HG03060 (cell line): ENCODE measurements at regions not wholly inside any gene's neighbourhood (a gene's known extent, or its start where the extent isn't known, plus 50 kb on each side); places are given as distances from the start of the nearest gene placed in this dataset.

ENCODE experiments used
- ATAC-seq: cut with Tn5 transposase; IDR thresholded peaks from one replicate; pipeline ENCODE4 v1.9.1; 2021; ENCODE audit warnings: low read depth, moderate number of reproducible peaks; ENCODE audit not compliant: unreplicated experiment

DNA sequence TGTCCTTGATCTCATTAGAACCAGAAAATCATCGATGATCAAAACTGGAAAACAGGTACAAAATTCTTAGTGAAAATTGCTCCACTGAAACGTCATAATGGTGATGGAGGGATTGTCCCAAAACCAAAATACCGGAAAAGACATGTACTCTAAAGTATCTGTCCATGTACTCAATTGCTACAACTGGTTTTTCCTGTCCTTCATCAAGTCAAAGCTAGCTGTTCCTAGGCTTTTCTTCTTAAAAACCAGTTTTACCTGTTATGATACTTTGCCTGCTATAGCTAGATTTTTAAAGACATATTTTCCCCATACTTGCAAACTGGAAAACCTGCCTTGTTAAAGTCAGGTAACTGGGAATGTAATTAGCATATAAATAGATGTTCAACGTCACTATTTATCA lies 50.5 kb upstream of the LRRC1 start:
- ATAC-seq = no peak

DNA sequence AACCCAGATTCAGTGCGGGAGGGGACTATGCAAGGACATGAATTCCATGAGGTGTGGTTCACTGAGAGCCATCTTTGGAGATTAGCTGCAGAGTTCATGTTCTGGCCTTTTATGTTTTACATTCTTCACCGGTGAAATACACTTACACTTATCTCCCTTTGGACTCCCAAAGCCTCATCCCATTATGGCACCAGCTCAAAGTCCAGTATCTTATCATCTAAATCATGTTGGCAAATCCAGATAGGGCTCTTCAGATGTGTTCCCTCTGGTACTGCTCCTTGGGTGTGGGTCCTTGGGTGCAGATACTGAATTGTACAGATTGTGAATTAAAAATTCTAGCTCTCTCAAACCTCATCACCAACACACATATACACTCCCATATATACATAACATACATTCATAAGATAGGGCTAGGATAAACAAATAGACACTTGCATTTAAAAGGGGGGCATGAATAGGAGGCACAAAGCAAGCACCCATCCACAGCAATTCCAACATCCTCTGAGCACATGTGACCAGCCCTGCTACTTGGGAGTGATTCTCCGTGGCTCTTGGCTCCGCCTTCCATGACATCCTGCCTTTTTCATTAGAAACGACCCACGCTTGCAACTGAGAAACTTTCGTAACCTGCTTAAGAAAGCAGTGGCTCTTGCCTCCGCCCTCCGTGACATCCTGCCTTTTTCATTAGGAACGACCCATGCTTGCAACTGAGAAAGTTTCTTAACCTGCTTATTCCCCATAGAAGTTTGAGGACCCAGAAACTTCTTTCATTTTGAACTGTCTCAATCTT lies 53.6 kb upstream of the LRRC1 start:
- no peak for ATAC-seq

DNA sequence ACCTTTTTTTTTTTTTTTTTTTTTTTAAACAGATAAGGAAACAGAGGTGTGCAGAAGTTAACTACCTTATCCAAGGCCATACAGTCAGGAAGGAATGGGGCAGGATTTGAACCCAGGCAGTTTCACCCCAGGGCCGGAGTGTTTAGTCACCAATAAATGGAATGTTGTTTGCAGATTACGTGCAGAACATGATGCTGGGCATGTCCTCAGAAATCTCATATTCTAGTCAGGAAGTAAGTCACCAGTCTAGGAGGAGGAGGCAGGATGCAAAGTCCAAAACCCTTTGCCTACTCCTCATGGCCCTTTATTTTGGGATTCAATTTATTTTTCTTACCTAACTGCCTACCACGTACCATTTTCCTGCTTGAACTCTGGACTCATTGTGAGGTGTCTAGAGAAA lies 57.1 kb upstream of the LRRC1 start:
- ATAC-seq = no peak

DNA sequence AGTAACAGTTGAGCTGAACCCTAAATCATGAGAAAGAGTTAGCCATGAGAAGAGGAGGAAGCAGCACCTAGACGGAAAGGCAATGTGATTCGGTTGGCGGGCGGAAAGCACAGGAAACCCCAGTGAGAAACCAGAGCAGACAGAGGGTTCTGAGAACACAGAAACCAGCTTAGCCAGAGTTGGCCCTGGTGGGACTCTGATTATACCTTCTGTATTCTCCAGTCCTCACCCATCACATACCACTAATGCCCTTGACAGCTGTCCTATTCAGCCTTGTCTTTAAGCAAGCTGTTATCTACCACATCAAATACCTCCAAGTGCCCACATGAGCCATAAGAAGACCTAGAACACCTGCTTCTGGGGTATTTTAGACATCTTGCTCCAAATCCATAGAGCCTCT lies 58.9 kb upstream of the LRRC1 start:
- no peak for ATAC-seq

DNA sequence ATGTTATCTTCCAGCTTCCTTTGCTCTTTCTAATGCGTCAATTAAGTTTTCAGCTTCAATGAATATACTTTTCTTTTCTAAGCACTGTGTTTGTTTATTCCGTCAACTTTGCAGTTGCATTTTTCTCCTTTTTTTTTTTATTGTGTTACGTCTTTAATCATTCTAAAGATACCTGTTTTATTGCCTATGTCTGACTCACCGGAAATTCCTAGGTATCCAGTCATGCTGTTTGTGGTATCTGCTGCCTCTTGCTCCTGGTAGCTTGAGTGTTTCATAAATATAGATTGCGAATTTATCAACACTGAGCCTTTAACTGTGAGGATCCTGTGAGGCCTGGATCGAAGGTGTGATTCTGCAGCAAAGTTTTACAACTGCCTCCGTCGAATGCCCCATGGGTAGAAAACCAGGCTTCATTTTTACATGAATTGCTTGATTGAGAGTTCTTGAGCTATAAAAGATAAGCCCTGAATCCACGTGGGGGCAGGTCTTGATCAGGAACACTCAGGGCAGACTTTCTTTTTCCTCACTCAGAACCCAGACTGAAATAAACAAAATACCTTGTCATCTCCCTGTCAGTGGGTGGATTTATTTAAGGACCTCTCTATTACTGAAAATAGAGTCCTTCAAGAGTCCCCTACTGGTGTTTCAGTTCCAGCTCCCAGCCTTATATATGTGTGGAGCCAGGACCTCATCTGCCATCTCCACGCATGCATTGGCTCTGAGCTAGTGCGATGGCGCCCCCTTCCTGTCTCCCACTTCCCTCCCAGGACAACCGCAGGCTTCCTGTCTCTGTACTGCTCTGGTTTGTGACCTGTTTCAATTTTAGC lies 60.1 kb upstream of the LRRC1 start:
- no peak for ATAC-seq

DNA sequence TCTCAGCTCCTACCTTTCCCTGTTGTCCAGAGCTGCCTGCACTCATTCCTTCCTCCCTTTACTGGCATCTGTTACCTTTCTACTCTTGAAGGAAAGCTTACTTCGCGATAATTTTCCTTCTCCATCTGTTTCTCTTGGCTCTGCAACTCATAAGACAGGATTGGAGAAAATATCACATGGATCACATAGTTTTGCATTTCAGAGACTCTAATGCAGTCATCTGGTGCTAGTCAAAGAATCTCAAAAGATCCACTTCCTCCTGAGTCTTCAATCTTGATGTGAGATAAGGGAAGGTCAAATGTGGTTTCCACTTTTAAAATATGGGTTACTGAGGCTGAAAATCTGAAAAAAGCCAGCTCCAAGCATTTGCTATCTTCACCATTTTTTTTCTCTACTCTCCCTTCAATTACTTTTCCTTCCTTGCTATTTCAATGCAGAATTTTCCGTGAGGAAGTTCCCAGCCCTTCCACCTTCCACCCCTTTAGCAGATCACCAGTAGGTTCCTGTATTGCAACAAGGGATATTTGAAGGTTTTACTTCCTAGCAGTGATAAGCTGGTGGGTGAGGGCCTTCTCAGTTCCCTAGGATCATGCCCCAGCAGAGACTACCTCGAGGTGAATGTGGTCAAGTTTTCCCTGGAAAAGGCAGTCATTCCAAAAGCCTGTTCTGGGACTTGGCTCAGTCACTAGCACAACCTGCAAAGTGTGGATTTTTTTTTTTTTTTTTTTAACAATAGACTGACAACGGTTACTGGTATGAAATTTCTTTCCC lies 62.8 kb upstream of the LRRC1 start:
- ATAC-seq = no peak

DNA sequence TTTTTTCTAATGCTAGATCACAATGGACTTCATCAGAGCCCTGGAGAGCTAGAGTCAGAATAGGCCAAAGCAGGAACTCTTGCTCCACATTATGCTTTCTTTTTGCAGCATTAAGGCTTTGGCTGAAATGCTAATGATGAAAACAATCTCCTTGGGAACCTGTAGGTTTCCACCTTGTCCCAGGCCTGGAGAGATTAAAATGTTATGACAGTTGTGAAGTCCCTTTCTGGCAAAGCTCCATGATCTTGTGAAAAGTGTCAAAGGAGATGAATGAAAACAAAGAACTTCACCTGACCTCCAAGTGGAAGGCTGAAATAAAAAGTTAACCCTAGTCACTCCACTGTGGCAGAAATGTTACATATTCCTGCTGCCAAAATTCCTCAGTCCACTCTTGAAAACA lies 64.0 kb upstream of the LRRC1 start:
- ATAC-seq = no peak

DNA sequence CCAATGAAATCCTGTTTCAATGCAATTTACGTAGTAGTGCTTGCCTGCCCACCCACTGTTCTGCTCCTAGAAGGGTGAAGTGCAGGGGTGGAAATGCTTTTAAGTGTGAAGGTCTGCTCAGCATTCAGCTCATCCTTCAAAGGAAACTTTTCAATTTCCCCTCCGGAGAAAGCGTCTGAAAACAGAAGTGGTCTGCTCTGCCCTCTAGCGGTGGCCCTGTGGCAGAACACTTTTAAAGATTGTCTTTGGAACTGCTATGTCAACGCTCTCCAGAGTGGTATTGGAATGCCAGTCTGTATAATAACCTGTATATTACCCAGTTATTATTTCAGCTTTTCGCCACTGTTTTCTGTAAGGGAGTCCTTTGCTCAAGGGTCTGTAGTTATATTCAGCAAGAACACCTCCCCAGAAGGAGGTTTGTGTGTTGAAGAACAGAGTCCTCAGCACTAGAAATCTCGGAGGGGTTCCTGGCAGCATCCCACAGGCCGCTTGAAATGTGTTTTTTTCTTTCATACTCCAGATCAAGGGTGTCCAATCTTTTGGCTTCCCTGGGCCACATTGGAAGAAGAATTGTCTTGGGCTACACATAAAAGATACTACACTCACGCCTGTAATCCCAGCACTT lies 63.1 kb upstream of the KLHL31 start:
- ATAC-seq = no peak

DNA sequence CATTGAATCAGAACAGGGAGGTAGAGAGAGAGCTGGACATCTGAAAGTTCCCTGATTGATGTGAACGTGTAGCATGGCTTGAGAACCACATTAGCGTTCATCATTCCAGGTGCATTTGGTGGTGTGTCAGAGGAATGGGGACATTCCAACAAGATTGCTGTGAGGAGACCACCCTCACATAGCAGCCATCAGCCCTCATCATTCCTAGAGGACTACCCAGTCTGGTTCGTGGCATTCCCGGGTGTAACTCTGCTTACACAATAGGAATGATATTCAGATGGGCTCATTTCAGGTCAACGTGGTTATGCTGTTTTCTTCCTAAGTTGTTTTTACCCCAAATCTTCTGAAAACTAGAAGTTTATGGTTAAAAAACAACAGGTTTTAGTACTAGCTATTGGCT lies 62.2 kb upstream of the KLHL31 start:
- ATAC-seq = no peak

DNA sequence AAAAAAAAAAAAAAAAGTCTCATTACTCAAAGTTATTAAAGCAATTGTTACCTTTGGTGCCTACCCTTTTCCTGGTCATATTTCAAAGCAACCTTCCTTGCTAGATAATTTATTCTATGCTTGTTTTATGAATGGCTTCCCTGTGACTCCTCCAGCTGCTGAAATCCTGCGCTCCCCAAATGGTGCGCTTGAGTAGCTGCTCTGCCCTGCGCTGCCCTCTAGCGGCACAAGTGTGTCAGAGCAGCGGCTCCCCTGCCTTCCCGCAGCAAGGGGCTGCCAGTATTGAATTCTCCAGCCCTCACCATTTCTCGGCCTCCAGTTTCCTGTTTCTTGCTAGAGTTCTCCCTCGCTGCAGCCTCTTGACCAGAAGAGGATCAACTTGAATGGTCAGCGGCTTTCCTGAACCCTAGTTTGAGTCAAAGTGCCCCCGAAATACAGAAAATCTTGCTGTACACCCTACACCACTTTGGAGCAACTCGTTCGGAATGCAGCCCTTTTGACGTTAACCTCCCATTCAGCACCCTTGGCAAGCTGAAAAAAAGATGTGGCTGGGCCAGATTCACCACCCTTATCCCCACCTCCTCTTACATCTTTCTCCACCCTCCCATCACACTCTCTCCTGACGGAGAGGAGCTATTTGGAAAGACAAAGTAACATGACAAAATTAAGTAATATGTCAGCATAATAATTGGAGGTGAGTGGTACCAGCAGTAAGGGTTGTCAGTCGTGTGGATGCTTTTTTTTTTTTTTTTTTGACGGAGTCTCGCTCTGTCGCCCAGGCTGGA lies 60.4 kb upstream of the KLHL31 start:
- no peak for ATAC-seq

DNA sequence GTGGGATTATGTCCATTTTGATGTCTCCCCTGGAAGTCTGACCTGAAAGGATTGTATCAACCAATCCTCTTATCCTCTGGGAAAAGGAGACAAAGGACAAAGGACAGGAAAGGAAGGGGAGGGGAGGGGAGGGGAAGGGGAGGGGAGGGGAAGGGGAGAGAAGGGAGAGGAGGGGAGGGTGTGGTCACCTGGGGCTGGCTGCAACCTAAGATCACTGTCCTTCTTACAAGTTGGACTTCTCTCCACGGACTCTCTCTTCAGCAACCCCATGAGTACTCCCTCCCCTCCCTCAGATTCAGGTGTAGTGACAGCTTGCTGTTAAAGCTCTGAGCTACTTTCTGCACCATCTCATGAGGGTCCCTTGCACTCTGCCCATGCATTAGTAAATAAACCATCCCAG lies 58.9 kb upstream of the KLHL31 start:
- no peak for ATAC-seq

DNA sequence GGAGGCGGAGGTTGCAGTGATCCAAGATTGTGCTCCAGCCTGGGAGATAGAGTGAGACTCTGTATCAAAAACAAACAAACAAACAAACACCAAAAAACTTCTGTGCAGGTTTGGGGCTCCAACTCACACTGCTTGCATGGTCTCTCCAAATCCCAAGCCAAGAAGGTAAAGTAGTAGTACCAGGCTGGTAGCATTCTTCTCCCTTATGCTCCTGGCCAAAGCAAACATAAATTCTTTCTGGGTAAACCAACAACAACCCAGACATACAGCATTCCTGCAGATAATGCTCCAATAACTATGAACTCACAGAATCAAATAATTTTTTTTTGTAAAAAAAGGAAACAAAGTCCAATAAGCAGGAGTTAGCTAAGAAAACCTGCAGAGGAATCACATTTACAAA lies 57.8 kb upstream of the KLHL31 start:
- no peak for ATAC-seq

DNA sequence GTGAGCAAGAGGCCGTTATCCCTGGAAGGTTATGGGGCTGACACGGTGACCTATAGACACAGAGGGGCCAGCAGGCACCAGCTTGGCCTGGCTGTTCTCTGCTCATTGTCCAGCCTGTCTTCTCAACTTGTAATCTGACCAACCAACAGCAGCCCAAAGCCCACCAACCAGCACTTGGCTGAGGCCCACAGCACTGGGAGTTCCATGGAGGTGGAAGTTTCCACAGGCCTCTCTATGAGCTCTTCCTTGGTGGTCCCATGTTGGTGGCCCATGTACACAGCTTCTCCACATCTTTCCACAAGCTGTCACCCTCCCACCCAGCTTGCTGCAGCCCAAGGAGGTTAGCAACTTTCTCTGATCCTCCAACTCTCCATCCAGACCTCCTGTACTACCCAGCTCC lies 56.2 kb upstream of the KLHL31 start:
- ATAC-seq = no peak

DNA sequence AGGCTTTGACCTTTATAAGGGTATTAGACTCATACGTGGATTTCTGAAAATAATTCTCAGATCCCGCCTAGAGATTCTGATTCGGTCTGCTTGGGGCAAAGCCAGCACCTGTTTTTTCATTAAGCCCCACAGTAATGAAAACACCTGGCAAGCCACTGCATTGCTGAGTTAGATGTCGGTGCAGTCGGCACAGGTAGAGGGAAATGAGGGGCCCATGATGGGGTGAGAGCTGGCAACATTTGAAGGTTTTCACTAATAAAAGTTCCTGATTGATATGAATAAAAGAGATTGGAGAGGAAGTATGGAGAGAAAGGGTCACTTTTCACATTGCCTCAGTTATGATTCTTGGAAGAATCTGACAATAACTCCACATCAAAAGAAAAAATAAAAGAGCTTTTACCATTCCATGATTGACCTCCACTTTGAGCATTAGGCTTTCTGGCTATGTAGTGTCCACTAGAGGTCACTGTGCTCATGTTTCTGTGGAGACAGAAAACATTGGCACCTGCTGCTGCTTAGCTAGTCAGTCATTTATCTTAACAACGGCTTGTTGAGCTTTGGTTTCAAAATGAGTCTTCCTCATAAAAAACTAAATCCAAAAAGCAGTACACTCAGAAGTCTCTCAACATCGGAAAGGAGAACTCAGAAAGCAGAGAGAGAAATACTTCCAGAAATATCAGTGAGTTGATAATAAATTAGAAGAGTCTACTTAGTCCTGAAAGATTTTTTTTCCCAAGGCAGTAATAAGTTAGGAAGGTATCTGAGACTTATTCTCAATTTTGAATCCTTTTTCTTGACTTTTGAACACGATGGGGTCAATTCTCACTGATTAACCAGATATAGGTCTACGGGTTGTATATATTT lies 53.3 kb upstream of the KLHL31 start:
- ATAC-seq = peak; percentile 93

DNA sequence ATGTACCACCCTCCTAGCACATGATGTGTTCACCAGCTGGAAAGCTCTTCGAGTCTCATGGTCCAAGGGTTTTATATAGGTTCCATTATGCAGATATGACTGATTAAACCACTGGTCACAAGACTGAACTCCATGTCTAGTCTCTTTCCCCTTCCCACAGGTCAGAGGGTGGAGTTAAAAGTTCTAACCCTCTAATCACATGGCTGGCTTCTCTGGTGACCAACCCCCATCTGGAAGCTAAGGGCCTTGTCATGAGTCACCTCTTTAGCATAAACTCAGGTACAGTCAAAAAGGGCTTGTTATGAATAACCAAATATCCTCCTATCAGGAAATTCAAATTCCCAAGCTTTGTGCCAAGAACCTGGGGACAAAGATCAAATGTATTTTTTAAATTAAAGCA lies 52.0 kb upstream of the KLHL31 start:
- ATAC-seq = no peak

DNA sequence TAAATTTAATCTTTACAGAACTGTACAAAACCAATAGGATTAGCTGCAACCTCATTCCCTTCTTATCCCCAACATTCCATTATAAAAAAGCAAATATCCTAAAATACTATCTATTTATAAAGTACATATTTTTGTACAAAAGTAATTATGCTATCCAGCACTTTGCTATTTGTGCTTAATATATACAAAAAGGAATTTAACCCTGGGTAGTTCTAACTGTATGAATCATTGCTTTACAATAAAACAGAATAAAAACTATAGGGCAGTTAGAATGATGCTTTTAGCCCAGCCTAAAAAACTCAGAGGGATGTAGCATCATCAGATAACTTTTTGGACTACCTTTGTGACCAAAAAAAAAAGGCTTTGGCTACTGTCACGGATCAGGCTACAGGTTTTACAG lies 49.9 kb upstream of the KLHL31 start:
- ATAC-seq = no peak
